GM19238 (cell line): ENCODE measurements at regions not wholly inside any gene's neighbourhood (a gene's known extent, or its start where the extent isn't known, plus 50 kb on each side); places are given as distances from the start of the nearest gene placed in this dataset.

ENCODE experiments used
- DNase-seq: peaks from one replicate; pipeline ENCODE4 v3.0.0; 2011; ENCODE audit warnings: low spot score; ENCODE audit not compliant: insufficient read length

DNA sequence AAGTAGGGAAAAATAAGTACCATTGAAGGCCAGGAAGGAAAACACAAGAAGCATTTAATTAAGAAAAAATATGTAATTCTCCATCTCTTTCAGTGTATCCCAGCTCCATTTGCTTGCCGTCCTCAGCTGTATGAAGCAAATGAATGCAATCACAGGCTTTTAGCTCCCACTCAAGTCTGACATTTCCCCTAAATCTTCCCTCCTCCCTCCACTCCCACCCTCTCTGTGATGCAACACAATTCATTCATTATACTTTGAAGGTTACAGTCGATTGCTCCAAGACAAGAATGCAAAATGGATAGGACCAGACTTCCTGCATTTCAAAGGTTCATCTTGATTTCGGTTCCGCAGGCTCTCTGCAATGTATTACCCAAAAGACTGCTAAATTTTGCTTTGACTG, 172.7 kb upstream of the SERPINE2 start:
- DNase-seq, result no peak

DNA sequence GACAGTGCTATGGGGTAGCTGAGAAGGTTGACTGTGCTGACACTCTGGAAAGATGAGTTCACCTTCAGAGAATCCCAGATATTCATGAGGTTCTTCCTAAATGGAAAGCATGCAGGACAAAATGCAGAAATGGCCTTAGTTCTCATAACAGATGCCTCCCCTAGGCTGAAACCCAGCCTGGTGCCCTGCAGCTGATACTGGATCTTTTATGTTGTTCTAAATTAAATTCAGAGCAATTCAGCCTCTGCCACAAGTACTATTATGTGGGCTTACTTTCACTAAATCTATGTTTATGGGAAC, 172.0 kb upstream of the SERPINE2 start:
- DNase-seq, result no peak

DNA sequence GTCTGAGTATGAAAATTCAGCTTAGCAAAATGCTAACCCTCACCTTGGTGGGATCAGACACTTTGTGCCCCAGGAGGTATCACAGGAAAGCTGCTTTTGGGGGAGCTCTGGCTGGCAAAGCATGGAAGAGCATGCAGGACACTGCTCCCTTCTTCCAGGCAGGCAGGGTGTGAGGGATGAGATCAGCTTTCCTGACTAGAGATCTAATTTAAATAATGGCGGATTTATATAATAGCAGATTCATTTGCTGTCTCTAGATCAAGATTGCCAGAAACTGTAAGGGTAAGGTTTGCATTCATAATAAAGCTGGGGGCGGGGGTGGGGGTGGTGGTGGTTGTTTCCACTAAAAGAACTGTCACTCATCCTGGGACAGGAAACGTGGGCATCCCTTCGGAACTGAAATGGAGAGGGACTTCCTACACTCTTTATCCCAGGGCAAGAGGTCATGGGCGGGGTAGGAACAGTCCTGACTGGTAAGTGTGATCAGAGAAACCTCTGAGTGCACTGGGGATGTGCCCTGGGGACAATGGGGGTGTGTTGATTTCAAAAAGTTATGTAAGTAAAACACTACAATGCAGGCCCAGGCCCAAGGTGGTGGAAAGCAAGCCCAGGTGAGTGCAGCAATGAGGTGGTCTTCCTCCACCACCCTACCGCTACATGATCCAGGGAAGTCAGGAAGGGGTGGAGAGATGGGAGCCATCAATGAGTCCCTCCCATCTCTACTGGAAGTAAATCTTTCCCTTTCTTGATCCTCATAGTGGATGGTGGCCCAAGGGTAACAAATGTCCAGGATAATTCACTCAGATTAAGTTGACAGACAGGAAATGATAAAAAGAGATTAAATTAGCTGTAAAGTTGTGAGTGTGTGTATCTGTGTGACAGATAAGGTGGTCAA, 171.4 kb upstream of the SERPINE2 start:
- DNase-seq, result no peak

DNA sequence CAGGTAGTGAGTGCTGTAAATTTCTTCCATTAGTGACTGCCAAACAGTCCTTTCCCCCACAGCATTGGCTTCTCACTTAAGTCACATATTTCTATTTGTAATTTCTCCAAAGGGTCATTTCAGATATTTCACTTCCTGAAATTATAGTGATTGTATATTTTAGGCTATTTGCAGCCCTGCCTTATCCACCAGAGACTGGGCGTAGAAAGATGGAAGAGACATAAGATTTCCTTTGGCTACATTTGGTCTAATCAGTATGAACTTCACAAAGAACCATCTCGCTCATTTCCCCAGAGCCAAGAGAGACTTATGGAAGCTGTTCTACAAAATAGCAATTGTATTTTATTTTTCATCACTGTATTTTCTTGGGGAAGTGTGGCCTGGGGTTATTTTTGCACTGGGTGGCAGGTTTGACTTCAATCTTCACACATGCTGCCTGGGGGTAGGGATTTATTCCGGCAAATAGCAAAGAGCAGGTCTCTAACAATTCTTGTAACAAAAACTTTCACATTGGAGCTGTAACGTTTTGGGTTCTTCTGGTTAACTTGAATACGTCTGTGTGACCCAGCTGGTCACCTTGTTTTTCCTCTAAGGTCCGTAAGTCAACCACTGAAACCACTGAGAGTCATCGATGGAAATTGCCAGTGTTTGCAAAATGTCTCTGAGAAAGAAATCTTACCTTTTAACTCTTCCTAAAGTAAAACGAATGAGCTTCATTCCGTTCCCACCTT, 170.6 kb upstream of the SERPINE2 start:
- DNase-seq, result no peak

DNA sequence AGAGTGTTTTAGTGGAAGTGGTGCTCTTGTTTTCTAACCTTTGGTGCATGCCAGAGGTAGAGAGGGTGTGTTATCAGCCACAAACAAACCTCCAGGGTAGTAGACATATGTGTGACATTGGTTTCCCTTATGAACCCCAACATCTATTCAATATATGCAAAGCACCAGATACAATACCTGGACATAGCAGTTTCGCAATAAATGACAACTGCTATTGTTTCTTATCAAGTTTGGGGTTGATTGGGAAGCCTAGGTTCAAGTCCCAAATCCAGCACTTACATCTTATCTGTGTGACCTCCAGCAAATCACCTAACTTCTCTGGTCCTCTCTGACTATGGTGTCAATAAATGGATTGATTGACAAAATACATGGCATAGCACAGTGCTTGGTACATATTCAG, 169.4 kb upstream of the SERPINE2 start:
- no peak for DNase-seq

DNA sequence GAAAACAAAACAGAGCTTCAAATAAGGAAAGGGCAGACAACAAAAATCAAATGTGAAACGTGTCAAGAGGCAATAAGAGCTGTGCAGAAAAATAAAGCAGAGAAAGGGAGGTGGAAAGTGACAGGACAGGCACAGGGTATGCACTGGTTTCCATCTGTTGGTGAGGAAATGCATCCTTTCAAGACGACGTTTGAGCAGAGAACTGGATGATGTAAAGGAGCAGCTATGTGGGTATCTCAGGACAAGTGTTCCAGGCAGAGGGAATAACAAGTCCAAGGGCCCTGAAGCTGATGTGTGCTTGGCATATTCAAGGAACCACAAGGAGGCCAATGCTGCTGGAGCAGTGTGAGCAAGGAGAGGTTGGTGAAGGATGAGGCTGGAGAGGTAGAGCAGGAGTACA, 168.9 kb upstream of the SERPINE2 start:
- DNase-seq, result no peak

DNA sequence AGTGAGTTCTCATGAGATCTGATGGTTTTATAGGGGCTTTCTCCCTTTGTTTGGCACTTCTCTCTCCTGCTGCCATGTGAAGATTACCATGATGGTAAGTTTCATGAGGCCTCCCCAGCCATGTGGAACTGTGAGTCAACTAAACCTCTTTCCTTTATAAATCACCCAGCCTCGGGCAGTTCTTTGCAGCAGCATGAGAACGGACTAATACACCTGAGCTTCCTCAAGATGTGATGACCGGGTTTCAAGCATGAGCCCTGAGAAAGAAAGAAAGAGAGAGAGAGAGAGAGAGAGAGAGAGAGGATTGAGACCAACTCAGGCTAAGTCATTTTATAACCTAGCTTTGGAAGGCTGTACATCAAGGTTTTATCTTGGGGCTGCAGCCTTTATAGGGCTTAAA, 167.7 kb upstream of the SERPINE2 start:
- no peak for DNase-seq

DNA sequence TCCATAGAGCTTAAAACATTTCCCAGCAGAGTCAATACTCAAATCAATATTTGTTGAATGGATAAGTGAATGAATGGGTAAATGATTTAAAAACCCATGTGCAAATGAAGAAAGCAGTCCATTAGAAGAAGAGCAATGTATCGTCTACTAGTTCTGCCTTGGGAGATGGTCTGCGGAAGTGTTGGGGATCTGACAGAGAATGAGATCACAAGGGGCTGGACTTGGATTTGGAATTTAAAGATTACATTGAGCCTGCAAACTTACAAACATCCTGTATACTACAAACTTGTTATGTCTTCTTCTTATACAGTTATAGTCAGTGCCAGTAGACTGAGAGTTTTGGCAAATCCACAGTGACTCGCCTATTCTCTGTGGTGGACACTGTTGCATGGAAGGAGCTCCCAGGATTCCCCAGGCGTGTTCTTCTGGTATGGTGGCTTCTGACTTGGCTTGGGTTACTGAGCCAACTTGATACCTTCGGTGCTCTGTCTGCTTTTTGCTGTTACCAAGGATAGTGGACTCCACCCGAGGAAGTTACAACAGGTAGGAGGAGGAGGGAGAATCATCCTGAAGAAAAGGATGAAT, 163.3 kb upstream of the SERPINE2 start:
- no peak for DNase-seq

DNA sequence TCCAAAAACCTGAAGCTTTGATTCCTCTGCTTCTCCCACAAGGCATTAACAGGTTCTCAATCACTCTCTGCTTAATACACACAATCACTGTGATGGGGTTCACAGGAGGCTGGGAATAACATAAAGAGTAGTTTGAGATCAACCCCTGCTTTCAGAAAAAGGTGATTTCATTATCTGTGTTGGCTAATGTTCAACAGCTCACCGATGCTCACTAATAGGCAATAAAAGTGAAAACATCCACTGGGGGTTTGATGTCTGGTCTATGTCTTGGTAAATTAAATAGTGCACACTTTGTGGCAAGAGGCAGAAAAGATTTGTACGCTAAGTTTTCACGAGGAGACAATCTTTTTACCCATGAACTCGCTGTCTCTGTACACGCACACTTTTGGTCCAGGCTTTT, 159.3 kb upstream of the SERPINE2 start:
- DNase-seq, result no peak

DNA sequence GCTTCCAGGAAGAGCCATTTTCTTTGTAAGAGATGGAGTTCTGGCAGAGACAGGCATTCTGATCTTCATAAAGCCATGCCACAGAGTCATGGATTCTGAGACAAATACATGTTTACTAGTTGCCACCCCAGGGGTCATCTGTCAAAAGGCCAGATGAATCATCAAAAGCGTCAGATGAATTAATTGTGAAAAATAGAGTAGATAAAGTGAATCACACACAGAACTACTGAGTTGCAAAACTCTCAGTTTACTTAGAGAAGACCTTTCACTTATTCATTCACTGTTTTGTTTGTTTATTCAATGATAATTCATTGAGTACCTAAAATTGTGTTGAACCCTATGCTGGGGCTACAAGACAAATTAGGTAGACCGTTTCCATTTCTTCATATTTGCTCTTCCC, 157.7 kb upstream of the SERPINE2 start:
- no peak for DNase-seq

DNA sequence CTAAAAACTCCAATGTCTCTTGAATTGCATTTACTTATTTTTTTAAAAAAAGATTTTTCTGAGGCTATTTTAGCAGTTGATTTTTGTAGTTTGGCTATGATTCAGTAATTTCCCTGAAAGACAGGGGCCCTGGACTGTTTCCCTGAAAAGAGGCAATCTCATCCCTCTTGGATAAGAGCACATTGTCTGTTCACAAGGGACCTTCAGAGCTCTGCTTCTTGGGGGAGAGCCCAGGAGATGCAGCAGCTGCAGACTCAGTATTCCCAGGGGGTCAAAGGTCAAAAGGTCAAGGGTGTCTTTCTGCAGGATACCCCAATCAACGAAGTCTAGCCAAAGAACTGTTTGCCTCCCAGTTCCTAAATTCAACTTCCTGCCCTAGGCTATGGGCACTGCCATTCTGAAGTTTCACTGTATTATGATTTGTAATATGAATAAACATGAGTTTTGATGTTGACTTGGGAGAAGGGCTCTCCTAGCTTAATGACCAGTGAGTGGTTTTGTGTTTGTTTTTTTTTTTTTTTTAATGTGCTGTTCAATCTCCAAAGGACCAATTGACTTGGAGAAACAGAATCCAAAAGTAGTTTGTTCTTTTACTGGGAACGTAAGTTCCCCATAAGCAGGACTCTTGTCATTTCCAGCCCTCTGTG, 157.0 kb upstream of the SERPINE2 start:
- no peak for DNase-seq

DNA sequence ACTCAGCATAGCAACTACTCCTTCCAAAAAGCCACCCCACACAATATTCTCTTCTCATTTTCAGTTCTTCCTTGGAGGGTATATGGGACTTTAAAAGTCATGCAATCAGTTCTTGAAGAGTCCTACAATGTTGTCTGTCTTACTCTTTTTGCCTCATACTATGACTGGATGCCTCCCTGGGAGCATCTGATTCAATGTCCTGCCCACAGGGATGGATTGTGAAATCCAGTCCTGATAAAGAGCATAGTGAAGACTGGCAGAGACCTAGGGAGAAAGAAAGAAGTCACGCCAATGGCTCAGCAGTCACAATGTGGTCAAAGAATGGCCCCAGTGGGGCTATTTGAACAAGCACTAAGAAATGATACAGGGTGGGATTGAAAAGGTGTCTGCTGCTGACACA, 155.1 kb upstream of the SERPINE2 start:
- no peak for DNase-seq

DNA sequence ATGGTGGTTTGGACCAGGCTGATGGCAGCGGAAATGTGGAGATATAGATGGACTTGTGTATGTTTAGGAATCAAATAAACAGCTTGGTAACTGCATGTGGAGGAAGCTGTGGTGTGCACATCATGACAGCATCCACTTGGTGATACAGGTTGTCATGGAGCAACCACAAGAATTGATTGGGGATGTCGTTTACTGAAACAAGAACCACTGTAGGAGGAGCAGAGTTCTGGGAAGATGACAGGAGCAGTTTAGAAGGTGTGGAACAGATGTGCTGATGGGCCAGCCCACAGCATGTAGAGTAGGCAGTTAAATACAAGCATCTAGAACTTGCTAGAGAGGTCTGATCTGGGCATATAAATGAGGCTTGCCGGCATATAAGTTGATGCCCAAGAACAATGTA, 152.4 kb upstream of the SERPINE2 start:
- no peak for DNase-seq

DNA sequence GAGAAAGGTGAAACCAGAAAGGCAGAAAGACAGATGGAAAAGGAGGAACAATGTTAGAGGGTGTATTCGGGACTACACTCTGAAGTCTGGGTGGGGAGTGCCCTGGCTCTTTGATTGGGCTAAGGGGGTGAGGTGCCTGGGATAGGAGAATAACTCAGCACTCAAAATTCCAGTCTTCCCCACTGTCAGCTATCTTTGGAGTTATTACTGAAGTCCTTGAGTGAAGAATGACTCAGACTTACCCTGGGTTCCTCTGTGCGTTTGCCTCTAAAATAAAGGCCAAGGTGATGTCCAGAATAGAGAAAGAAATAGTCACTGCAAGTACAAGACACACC, 151.8 kb upstream of the SERPINE2 start:
- no peak for DNase-seq

DNA sequence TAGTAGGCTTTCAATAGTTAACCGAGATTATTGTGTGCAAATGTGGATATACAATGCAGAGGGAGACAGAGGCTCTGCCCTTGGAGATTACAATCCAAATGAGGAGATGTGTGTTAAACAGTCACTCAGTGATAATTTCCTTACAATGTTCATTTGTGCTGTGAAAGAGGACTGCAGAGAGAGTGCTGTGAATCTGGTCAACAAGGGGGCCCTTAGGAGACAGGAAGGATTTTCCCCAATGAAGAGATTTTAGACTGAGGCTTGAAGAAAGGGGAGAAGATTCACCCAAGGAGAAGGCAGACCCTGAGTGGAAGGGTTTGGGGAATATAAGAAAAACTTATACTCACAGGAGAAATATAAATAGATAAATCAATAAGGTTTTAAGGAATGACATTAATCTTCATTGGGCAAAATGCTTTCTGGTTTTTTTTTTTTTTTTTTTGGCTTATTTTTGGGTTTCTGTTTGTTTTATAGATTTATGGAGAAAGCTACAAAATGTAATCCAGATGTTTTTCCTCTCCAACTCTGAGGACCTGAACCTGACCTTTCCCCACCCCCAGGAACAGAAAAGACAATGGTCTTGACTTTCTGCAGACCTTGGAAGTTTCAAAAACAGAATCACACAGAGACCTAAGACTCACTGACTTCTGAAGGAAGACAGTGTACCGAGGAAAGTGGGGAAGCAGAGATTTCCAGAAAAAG, 151.3 kb upstream of the SERPINE2 start:
- no peak for DNase-seq

DNA sequence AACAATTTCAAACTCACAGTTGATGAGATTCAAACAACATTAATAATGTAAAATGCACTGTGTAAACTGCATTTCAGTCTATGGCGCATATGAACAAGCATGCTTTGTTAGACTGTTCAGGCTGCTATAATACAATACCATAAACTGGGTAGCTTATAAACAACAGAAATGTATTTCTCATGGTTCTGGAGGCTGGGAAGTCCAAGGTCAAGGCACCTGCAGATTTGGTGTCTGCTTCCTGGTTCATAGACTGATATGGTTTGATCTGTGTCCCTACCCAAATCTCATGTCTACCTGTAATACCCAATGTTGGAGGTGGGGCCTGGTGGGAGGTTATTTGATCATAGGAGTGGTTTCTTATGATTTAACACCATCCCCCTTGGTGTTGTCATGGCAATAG, 148.1 kb upstream of the SERPINE2 start:
- DNase-seq, result no peak

DNA sequence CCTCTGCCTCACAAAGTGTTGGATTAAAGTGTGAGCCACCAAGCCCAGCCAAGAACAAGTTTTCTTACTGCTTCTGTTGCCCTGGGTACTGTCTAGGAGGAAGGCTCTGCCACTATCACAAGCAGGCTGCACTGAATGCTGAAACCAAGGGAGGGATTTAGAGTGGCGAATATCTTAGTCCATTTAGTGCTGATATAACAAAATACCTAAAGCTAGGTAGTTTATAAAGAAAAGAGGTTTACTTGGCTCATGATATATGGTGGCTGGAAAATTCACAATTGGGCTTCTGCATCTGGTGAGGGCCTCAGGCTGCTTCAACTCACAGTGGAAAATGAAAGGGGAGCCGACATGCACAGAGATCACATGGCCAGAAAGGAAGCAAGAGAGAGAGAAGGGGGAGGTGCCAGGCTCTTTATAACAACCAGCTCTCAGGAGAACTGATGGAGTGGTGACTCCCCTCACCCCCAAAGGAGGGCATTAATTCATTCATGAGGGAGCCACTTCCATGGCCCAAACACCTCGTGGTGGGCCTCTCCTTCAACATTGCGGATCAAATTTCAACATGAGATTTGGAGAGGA, 146.0 kb upstream of the SERPINE2 start:
- DNase-seq, result no peak

DNA sequence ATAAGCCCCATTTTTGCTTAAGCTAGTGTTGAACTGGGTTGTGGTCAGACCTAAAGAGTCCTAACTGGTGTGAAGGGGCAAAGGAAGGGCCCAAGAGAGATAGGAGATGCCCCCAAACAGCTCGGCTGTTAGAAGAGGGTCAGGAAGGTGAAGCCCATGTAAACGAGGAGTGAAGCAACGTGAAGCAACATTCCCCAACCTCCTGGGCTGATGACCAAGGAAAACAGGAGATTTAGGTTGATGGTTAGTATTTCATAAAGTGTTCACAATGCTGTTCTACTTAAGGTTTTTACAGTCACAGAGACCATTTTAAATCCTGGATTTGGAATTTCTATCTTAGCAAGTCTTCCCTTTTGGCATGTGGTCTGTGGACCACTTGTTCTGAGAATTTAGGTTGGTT, 144.0 kb upstream of the SERPINE2 start:
- no peak for DNase-seq

DNA sequence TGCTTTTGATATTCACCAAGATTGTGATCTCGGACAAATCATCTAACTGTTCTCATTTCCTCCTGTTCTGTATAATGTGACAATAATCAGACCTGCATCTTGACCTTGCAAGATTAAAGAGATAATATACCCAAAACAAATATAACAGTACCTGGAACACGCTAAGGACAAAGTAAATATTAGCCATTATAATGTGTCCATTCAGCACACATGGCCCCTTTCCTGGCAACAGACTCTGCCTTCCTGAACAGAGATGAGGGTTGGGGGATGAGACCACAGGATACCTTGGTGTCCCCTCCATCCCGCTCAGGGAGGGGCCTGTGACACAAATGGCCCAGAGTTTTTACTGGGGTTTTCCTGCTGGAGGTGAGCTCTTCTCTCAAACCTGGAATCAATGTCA, 143.4 kb upstream of the SERPINE2 start:
- no peak for DNase-seq

DNA sequence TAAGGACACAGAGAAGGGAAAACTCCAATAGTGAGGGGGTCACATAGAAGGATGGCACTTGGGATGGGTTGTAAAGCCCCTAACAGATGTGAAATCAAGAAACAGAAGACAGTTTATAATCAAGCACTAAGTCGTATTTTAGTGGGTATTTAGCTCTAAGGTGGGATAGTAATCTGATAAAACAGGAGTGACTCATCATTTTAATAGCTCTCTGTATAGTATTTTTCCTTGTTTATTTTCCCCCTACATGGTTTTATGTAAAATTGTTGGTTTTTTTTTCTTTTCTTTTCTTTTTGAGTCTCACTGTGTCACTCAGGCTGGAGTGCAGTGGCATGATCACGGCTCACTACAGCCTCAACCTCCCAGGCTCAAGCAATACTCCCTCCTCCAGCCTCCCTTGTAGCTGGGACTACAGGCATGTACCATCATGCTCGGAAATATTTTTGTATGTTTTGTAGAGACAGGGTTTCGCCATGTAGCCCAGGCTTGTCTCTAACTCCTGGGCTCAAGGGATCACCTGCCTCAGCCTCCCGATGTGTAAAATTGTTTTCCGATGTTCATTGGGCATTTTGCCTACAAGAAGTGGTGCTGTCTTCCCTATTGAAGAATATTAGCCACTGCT, 142.6 kb upstream of the SERPINE2 start:
- DNase-seq, result no peak

DNA sequence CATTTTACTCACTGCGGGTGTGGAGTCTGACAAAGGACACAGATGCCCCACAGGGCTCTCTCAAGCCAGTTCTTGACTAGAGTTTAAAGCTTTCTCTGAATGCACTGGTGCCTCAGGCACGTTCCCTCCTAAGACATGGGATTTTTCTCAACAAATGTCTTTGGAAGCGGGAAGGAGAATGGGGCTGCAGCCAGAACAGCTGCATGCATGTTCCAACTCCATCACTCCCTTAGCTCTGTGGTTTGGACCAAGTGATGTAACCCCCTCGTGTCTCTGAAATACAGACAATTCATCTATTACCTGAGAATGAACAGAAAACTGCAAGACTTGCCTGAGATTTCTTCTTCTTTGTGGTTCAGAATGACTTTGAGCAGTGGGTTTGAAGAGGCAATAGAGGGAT, 141.7 kb upstream of the SERPINE2 start:
- DNase-seq, result no peak
